CD14-positive monocyte (primary cell): ENCODE measurements at regions not wholly inside any gene's neighbourhood (a gene's known extent, or its start where the extent isn't known, plus 50 kb on each side); places are given as distances from the start of the nearest gene placed in this dataset.

ENCODE experiments used
- DNase-seq, 3 donors: peaks; one replicate each; pipeline ENCODE4 v3.0.0-alpha.2; 2011 to 2022
- H2AFZ ChIP-seq: 2 replicates; pipeline ENCODE4 v1.6.0; 2012; ENCODE audit warnings: mild to moderate bottlenecking, low read depth, low read length, inconsistent platforms; ENCODE audit not compliant: insufficient read depth, poor library complexity, severe bottlenecking
- H3K27ac ChIP-seq, 2 donors: 1 replicate in 1 of 2; 2 replicates in 1 of 2; pipeline ENCODE4 v1.5.1; 2012 to 2013; ENCODE audit warnings: low read length in 2 of 2, control low read depth in 1 of 2, inconsistent platforms in 1 of 2, low read depth in 1 of 2, mild to moderate bottlenecking in 1 of 2
- H3K27me3 ChIP-seq, 2 donors: one replicate each; pipeline versions ENCODE4 v1.6.0 to v1.6.1; 2011 to 2013; ENCODE audit warnings: low read length in 2 of 2; ENCODE audit not compliant: control insufficient read depth in 2 of 2, insufficient read depth in 2 of 2
- H3K36me3 ChIP-seq, 2 donors: replicated peaks in 1 of 2; 1 replicate in 1 of 2; 2 replicates in 1 of 2; pipeline versions ENCODE4 v1.5.1 to v1.6.1; 2012 to 2013; ENCODE audit warnings: low read length in 2 of 2, control low read depth in 1 of 2, inconsistent platforms in 1 of 2, mild to moderate bottlenecking in 1 of 2; ENCODE audit not compliant: insufficient read depth in 2 of 2, control insufficient read depth in 1 of 2
- H3K4me1 ChIP-seq, 2 donors: 1 replicate in 1 of 2; 2 replicates in 1 of 2; pipeline versions ENCODE4 v1.5.1 to v1.6.1; 2012 to 2013; ENCODE audit warnings: low read length in 2 of 2, control low read depth in 1 of 2, inconsistent platforms in 1 of 2, mild to moderate bottlenecking in 1 of 2, moderate library complexity in 1 of 2; ENCODE audit not compliant: insufficient read depth in 2 of 2, control insufficient read depth in 1 of 2
- H3K4me2 ChIP-seq: replicated peaks from 2 replicates; pipeline ENCODE3; 2012; ENCODE audit warnings: low read length, moderate library complexity, mild to moderate bottlenecking; ENCODE audit not compliant: poor library complexity, severe bottlenecking; ENCODE audit errors: extremely low read depth
- H3K4me3 ChIP-seq, 3 experiments: fragments of 200-600 bp in 1 of 3; sonication (generic) in 1 of 3; replicated peaks in 1 of 3; 1 replicate in 2 of 3; 2 replicates in 1 of 3; pipeline ENCODE4 v1.5.1; 2011 to 2013; ENCODE audit warnings: low read length in 3 of 3, mild to moderate bottlenecking in 3 of 3, control low read depth in 2 of 3, low read depth in 2 of 3, inconsistent platforms in 1 of 3, moderate library complexity in 1 of 3
- H3K79me2 ChIP-seq: 2 replicates; pipeline ENCODE4 v1.6.0; 2012; ENCODE audit warnings: mild to moderate bottlenecking, control low read depth, inconsistent platforms, low read length, moderate library complexity; ENCODE audit not compliant: insufficient read depth
- H3K9ac ChIP-seq: 2 replicates; pipeline ENCODE4 v1.6.0; 2017; ENCODE audit warnings: low read length, mild to moderate bottlenecking; ENCODE audit not compliant: insufficient read depth, poor library complexity, severe bottlenecking
- H3K9me3 ChIP-seq, 2 donors: replicated peaks in 1 of 2; 1 replicate in 1 of 2; 2 replicates in 1 of 2; pipeline versions ENCODE4 v1.5.1 to v1.6.1; 2012 to 2013; ENCODE audit warnings: low read length in 2 of 2, control low read depth in 1 of 2; ENCODE audit not compliant: control insufficient read depth in 1 of 2, insufficient read depth in 1 of 2
- H4K20me1 ChIP-seq: 2 replicates; pipeline ENCODE4 v1.6.0; 2012; ENCODE audit warnings: mild to moderate bottlenecking, low read length, control low read depth, moderate library complexity; ENCODE audit not compliant: insufficient read depth
- H3K27ac Mint-ChIP-seq, 7 donors: one replicate each; pipeline ENCODE4 v1.8.0; 2020; ENCODE audit warnings: mild to moderate bottlenecking in 7 of 7, mixed read lengths in 7 of 7, moderate library complexity in 6 of 7, inconsistent platforms in 2 of 7
- H3K27me3 Mint-ChIP-seq, 3 donors: one replicate each; pipeline ENCODE4 v1.8.0; 2021 to 2022; ENCODE audit warnings: low read depth in 3 of 3, mild to moderate bottlenecking in 3 of 3, mixed read lengths in 3 of 3, moderate library complexity in 3 of 3, inconsistent platforms in 1 of 3
- H3K36me3 Mint-ChIP-seq, 2 donors: one replicate each; pipeline ENCODE4 v1.8.0; 2020; ENCODE audit warnings: mixed read lengths in 2 of 2, inconsistent platforms in 1 of 2, mild to moderate bottlenecking in 1 of 2
- H3K4me1 Mint-ChIP-seq: one replicate; pipeline ENCODE4 v1.8.0; 2020; ENCODE audit warnings: mild to moderate bottlenecking, mixed read lengths
- H3K4me3 Mint-ChIP-seq, 2 donors: one replicate each; pipeline ENCODE4 v1.8.0; 2020; ENCODE audit warnings: mild to moderate bottlenecking in 2 of 2, mixed read lengths in 2 of 2, moderate library complexity in 1 of 2
- H3K9me3 Mint-ChIP-seq, 7 donors: one replicate each; pipeline ENCODE4 v1.8.0; 2020 to 2022; ENCODE audit warnings: mixed read lengths in 7 of 7, mild to moderate bottlenecking in 6 of 7, moderate library complexity in 6 of 7, inconsistent platforms in 2 of 7
- CTCF ChIP-seq: fragments of 200-600 bp; IDR thresholded peaks from one replicate; pipeline ENCODE4 v1.8.0; 2022; ENCODE audit warnings: antibody characterized with exemption, mild to moderate bottlenecking
- WGBS: methylation state at CpG from one replicate; pipeline ENCODE4 v1.1.5; 2013; ENCODE audit warnings: missing lambda C conversion rate; ENCODE audit not compliant: insufficient coverage; 5-methylcytosine and 5-hydroxymethylcytosine counted together
- intact Hi-C, 2 donors: fragments of 100-400 bp; cut with micrococcal nuclease; formaldehyde crosslinking; loops; one replicate each; pipeline versions ENCODE4 v1.15.0 to v1.15.1; 2023

- H3K4me2 ChIP-seq, result no peak overlapping the region
- H3K9ac ChIP-seq, result no peak overlapping the region
- H3K9me3 ChIP-seq, result no peaks in the 10 kb centered on the region
- Mint-ChIP-seq H3K9me3 (peaks cover 0 to 7% (median 2%) of the 10 kb centered on the region in 7 donors), H3K27me3 (peaks cover 0 to 6% (median 2%) of the 10 kb centered on the region in 3 donors), H3K36me3 (no peaks in the 10 kb centered on the region), H3K4me1 (no peaks in the 10 kb centered on the region), H3K4me3 (no peak overlapping the region), H3K27ac (no peak overlapping the region)
- H3K79me2 ChIP-seq, result no peaks in the 10 kb centered on the region
- intact Hi-C loops, result no loop called here
- no peaks in the 10 kb centered on the region for H4K20me1 ChIP-seq
- no peak overlapping the region for H3K27ac ChIP-seq
- H2AFZ ChIP-seq, result no peak overlapping the region
- no peak for TF ChIP-seq CTCF
- H3K36me3 ChIP-seq, result no peaks in the 10 kb centered on the region
- no peaks in the 10 kb centered on the region for H3K4me1 ChIP-seq
- WGBS, result 89% methylated on average over 3 of the region's 3 CpGs
- no peaks in the 10 kb centered on the region for H3K27me3 ChIP-seq
- H3K4me3 ChIP-seq, result no peak overlapping the region
- no peak for DNase-seq
These were observed 102.4 kb upstream of the PCSK5 start for GRCh38 chr9:75788006-75788634.

DNA sequence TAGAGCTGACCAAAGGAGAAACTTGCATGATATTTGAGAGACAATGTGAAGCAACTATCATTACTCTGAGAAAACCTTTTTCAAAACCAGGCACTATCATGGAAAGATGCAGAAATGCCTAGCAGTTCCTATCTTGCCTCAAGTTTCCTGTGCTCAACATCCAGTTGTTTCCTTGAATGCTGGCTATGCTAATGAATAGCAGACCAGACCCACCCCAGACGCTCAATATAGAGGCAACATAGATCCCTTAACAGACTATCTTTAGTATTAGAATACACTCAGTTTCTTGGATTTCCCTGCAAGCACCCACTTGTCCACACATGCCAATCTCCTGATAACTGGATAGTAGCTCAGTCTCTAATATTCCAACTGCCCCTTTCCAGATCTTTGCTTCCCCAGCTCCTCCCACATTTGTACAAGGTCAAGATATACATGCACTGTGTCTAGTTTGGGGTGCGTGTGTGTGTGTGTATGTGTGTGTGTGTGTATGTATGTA is 93.3 kb upstream of the PCSK5 start:
- Histone ChIP-seq H3K27ac (no peak overlapping the region), H3K27me3 (no peaks in the 10 kb centered on the region), H3K4me1 (no peaks in the 10 kb centered on the region), H3K4me2 (no peak overlapping the region), H2AFZ (no peak overlapping the region), H4K20me1 (no peaks in the 10 kb centered on the region), H3K36me3 (no peaks in the 10 kb centered on the region), H3K9ac (no peak overlapping the region), H3K9me3 (no peaks in the 10 kb centered on the region), H3K79me2 (no peaks in the 10 kb centered on the region), H3K4me3 (no peak overlapping the region)
- Mint-ChIP-seq H3K4me1 (no peaks in the 10 kb centered on the region), H3K27me3 (peaks cover 2 to 4% (median 3%) of the 10 kb centered on the region in 3 donors), H3K4me3 (no peak overlapping the region), H3K9me3 (peaks cover 0 to 4% (median 0%) of the 10 kb centered on the region in 7 donors), H3K36me3 (no peaks in the 10 kb centered on the region), H3K27ac (no peak overlapping the region)
- intact Hi-C loops, result no loop called here
- TF ChIP-seq CTCF, result no peak
- 100% methylated on average over 1 of the region's 2 CpGs for WGBS
- DNase-seq, result no peak
